IMR-90 (cell line): ENCODE measurements at regions not wholly inside any gene's neighbourhood (a gene's known extent, or its start where the extent isn't known, plus 50 kb on each side); places are given as distances from the start of the nearest gene placed in this dataset.

ENCODE experiments used
- ATAC-seq: fragments of 200-7000 bp; cut with Tn5 transposase; 2 replicates; pipeline ENCODE4 v1.9.1; 2020; ENCODE audit warnings: low read depth, mild to moderate bottlenecking, moderate library complexity
- BruUV-seq: library from RNA; stranded (reverse); fragments of 400-500 nt; replicated peaks from 2 replicates; lab custom pipeline; 2021; lab: Mats Ljungman, UMichigan
- CTCF ChIA-PET: fragments of 300-600 bp; formaldehyde crosslinking; extraction: SDS; loops from one replicate; lab custom pipeline; 2021; ENCODE audit warnings: antibody characterized with exemption; lab: Yijun Ruan, JAX
- POLR2A ChIA-PET: fragments of 300-600 bp; sonication (Branson Sonifier 250); formaldehyde crosslinking; loops from one replicate; lab custom pipeline; 2022; ENCODE audit warnings: antibody characterized with exemption; ENCODE audit not compliant: unreplicated experiment; lab: Charles Lee
- DNase-seq: peaks from one replicate; pipeline ENCODE4 v3.0.0; 2013
- H2AFZ ChIP-seq: replicated peaks from 2 replicates; pipeline ENCODE3; 2013; ENCODE audit warnings: low read length, mild to moderate bottlenecking; ENCODE audit not compliant: poor library complexity
- H2AK5ac ChIP-seq: 2 replicates; pipeline ENCODE4 v1.6.1; 2013; ENCODE audit warnings: low read depth, low read length, inconsistent platforms
- H2AK9ac ChIP-seq: replicated peaks from 2 replicates; pipeline ENCODE3; 2013; ENCODE audit warnings: mild to moderate bottlenecking, low read depth, low read length, moderate library complexity; ENCODE audit not compliant: poor library complexity
- H2BK120ac ChIP-seq: 2 replicates; pipeline ENCODE4 v1.6.1; 2013; ENCODE audit warnings: low read depth, low read length, inconsistent platforms
- H2BK15ac ChIP-seq: 3 replicates; pipeline ENCODE4 v1.6.1; 2013; ENCODE audit warnings: low read depth, low read length, inconsistent platforms
- H2BK20ac ChIP-seq: 2 replicates; pipeline ENCODE4 v1.6.1; 2013; ENCODE audit warnings: low read depth, mild to moderate bottlenecking, inconsistent platforms, low read length, moderate library complexity
- H2BK5ac ChIP-seq: 2 replicates; pipeline ENCODE4 v1.6.1; 2013; ENCODE audit warnings: mild to moderate bottlenecking, low read depth, low read length, inconsistent platforms; ENCODE audit not compliant: poor library complexity, severe bottlenecking
- H3K14ac ChIP-seq: replicated peaks from 2 replicates; pipeline ENCODE4 v1.6.1; 2013; ENCODE audit warnings: low read depth, low read length, inconsistent platforms
- H3K18ac ChIP-seq: 2 replicates; pipeline ENCODE4 v1.6.1; 2013; ENCODE audit warnings: low read depth, low read length, control low read depth
- H3K23ac ChIP-seq: 2 replicates; pipeline ENCODE4 v1.6.1; 2013; ENCODE audit warnings: low read depth, low read length, inconsistent platforms
- H3K27ac ChIP-seq: 2 replicates; pipeline ENCODE4 v1.5.1; 2013; ENCODE audit warnings: mild to moderate bottlenecking, control low read depth, low read length; ENCODE audit not compliant: insufficient read depth
- H3K27me3 ChIP-seq: 2 replicates; pipeline ENCODE4 v1.6.1; 2013; ENCODE audit warnings: low read length; ENCODE audit not compliant: control insufficient read depth, insufficient read depth
- H3K36me3 ChIP-seq: 2 replicates; pipeline ENCODE4 v1.6.1; 2013; ENCODE audit warnings: low read length, mixed read lengths; ENCODE audit not compliant: control insufficient read depth, insufficient read depth
- H3K4ac ChIP-seq: 2 replicates; pipeline ENCODE4 v1.6.1; 2013; ENCODE audit warnings: low read depth, low read length, inconsistent platforms
- H3K4me1 ChIP-seq: 2 replicates; pipeline ENCODE4 v1.6.1; 2013; ENCODE audit warnings: low read length, mixed read lengths; ENCODE audit not compliant: control insufficient read depth, insufficient read depth
- H3K4me2 ChIP-seq: 2 replicates; pipeline ENCODE4 v1.6.1; 2013; ENCODE audit warnings: low read depth, mild to moderate bottlenecking, control low read depth, low read length, moderate library complexity
- H3K4me3 ChIP-seq: 2 replicates; pipeline ENCODE4 v1.5.1; 2013; ENCODE audit warnings: low read depth, mild to moderate bottlenecking, control low read depth, low read length, moderate library complexity; ENCODE audit not compliant: insufficient read depth
- H3K56ac ChIP-seq: 2 replicates; pipeline ENCODE4 v1.6.1; 2013; ENCODE audit warnings: low read length, inconsistent platforms; ENCODE audit not compliant: insufficient read depth; ENCODE audit errors: extremely low read depth
- H3K79me1 ChIP-seq, 2 experiments: 2 replicates each; pipeline ENCODE4 v1.6.1; 2013; ENCODE audit warnings: low read length in 2 of 2, inconsistent platforms in 1 of 2, low read depth in 1 of 2
- H3K9ac ChIP-seq: 2 replicates; pipeline ENCODE4 v1.6.1; 2013; ENCODE audit warnings: low read depth, low read length, control low read depth
- H3K9me1 ChIP-seq: 2 replicates; pipeline ENCODE4 v1.6.1; 2013; ENCODE audit warnings: low read length, inconsistent platforms; ENCODE audit not compliant: insufficient read depth
- H3K9me3 ChIP-seq: 2 replicates; pipeline ENCODE4 v1.6.1; 2013; ENCODE audit warnings: low read length; ENCODE audit not compliant: control insufficient read depth, insufficient read depth
- H4K20me1 ChIP-seq: 2 replicates; pipeline ENCODE4 v1.6.1; 2013; ENCODE audit warnings: low read length, inconsistent platforms; ENCODE audit not compliant: insufficient read depth
- H4K5ac ChIP-seq: 2 replicates; pipeline ENCODE4 v1.6.1; 2013; ENCODE audit warnings: mild to moderate bottlenecking, low read depth, low read length, control low read depth
- H4K8ac ChIP-seq, 2 experiments: 2 replicates each; pipeline ENCODE4 v1.6.1; 2013; ENCODE audit warnings: low read depth in 2 of 2, low read length in 2 of 2, control low read depth in 1 of 2, inconsistent platforms in 1 of 2
- H4K91ac ChIP-seq: 2 replicates; pipeline ENCODE4 v1.6.1; 2013; ENCODE audit warnings: low read depth, low read length, inconsistent platforms; ENCODE audit not compliant: insufficient read depth
- BHLHE40 ChIP-seq: fragments of 150-350 bp; IDR thresholded peaks from 2 replicates; pipeline ENCODE4 v1.6.1; 2016; ENCODE audit warnings: mild to moderate bottlenecking, low read depth, low read length
- CHD1 ChIP-seq: IDR thresholded peaks from 2 replicates; pipeline ENCODE4 v1.6.1; 2012; ENCODE audit warnings: low read depth, low read length, improper control_type of control experiment
- MAFK ChIP-seq: IDR thresholded peaks from 2 replicates; pipeline ENCODE4 v1.6.1; 2012; ENCODE audit warnings: low read depth, low read length, improper control_type of control experiment
- MAZ ChIP-seq: IDR thresholded peaks from 2 replicates; pipeline ENCODE4 v1.6.1; 2012; ENCODE audit warnings: low read depth, mild to moderate bottlenecking, low read length, improper control_type of control experiment, moderate library complexity, borderline replicate concordance
- MXI1 ChIP-seq: IDR thresholded peaks from 2 replicates; pipeline ENCODE4 v1.6.1; 2012; ENCODE audit warnings: low read depth, mild to moderate bottlenecking, low read length, moderate library complexity, borderline replicate concordance
- NFE2L2 ChIP-seq: fragments of 150-350 bp; IDR thresholded peaks from 2 replicates; pipeline ENCODE4 v1.6.1; 2016; ENCODE audit warnings: low read depth, mild to moderate bottlenecking, low read length
- POLR2A ChIP-seq: IDR thresholded peaks from 2 replicates; pipeline ENCODE4 v1.6.1; 2012; ENCODE audit warnings: mild to moderate bottlenecking, low read depth, low read length
- RAD21 ChIP-seq: IDR thresholded peaks from 2 replicates; pipeline ENCODE4 v1.6.1; 2012; ENCODE audit warnings: low read length, improper control_type of control experiment
- RCOR1 ChIP-seq: IDR thresholded peaks from 2 replicates; pipeline ENCODE4 v1.6.1; 2012; ENCODE audit warnings: mild to moderate bottlenecking, low read length, improper control_type of control experiment; ENCODE audit not compliant: insufficient replicate concordance
- RFX5 ChIP-seq: IDR thresholded peaks from 2 replicates; pipeline ENCODE4 v1.8.0; 2012; ENCODE audit warnings: low read depth, mild to moderate bottlenecking, low read length, moderate library complexity
- WGBS, 2 experiments: methylation state at CpG; one replicate each; pipeline versions ENCODE4 v1.1.5 to v1.1.7; 2013; ENCODE audit warnings: missing lambda C conversion rate in 2 of 2; ENCODE audit not compliant: insufficient read length in 1 of 2; ENCODE audit errors: extremely low coverage in 2 of 2; 5-methylcytosine and 5-hydroxymethylcytosine counted together
- dilution Hi-C: fragments of 300-500 bp; cut with HindIII; formaldehyde crosslinking; loops from one replicate; pipeline ENCODE4 v1.14.3; 2018; ENCODE audit warnings: low sequenced_read_pairs; ENCODE audit not compliant: unreplicated experiment
- in situ Hi-C: fragments of 300-500 bp; cut with MboI; formaldehyde crosslinking; loops from 3 replicates; pipeline ENCODE4 v1.14.3; 2019; ENCODE audit warnings: low sequenced_read_pairs, inconsistent platforms, mixed read lengths
- intact Hi-C: fragments of 100-400 bp; cut with micrococcal nuclease; formaldehyde crosslinking; loops from 2 replicates; pipeline ENCODE4 v1.10.0; 2022
- TF ChIP-seq, protein P1 (sequence below): fragments of 150-350 bp; IDR thresholded peaks from 2 replicates; pipeline ENCODE4 v1.6.1; 2016; ENCODE audit warnings: low read depth, mild to moderate bottlenecking, low read length, moderate library complexity, borderline replicate concordance
- TF ChIP-seq, protein P2 (sequence below): conservative IDR thresholded peaks from 2 replicates; pipeline ENCODE4 v1.5.1; 2012; ENCODE audit warnings: mild to moderate bottlenecking, low read depth, low read length, improper control_type of control experiment
- TF ChIP-seq, protein P3 (sequence below): fragments of 150-350 bp; IDR thresholded peaks from 2 replicates; pipeline ENCODE4 v1.6.1; 2017; ENCODE audit warnings: mild to moderate bottlenecking, antibody characterized with exemption, low read length, low read depth

DNA sequence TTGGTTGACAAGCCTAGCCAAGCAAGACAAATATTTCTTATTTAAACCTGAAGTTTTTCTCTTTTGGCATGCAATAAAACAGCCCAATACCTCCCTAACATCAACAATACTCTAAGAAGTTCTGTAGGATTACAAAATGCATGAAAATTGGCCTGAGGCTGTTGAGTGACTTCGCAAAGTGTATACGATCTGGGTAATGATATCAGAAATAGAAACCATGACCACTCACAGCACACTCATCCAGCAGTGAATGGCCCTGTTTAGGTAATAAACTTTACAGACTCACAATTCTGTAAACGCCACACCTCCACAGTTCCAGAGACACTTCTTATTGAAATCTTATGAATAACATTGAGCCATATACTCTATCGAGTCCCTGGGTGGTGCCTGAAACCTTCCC is 83.0 kb upstream of the NAALADL2 start:
- Histone ChIP-seq H2AK9ac (no peak overlapping the region), H2AFZ (no peak overlapping the region), H3K27me3 (no peaks in the 10 kb centered on the region), H3K4ac (no peak overlapping the region), H3K14ac (no peak overlapping the region), H3K9me1 (no peaks in the 10 kb centered on the region), H3K18ac (no peak overlapping the region), H3K36me3 (no peaks in the 10 kb centered on the region), H2BK15ac (peak overlapping the region; percentile 32; the same call in 1 of the 3 replicates), H4K5ac (no peak overlapping the region), H3K9me3 (no peaks in the 10 kb centered on the region), H4K91ac (no peak overlapping the region), H3K4me3 (no peak overlapping the region), H3K9ac (no peak overlapping the region), H3K4me1 (no peaks in the 10 kb centered on the region), H4K8ac (peak overlapping the region in 1 of 2 experiments; percentile 17; a peak in 1 of 4 replicates), H2AK5ac (no peak overlapping the region), H3K56ac (no peak overlapping the region), H3K27ac (no peak overlapping the region), H3K23ac (no peak overlapping the region), H3K79me1 (no peaks in the 10 kb centered on the region), H2BK120ac (no peak overlapping the region), H4K20me1 (no peaks in the 10 kb centered on the region), H3K4me2 (no peak overlapping the region; the same call in 1 of the 2 replicates), H2BK20ac (peak overlapping the region; percentile 57; the same call in 1 of the 2 replicates), H2BK5ac (peak overlapping the region; percentile 18)
- CTCF ChIA-PET = no interaction called here
- dilution Hi-C loops = no loop called here
- intact Hi-C loops = loop anchor here (5.0 kb wide), 1 partner anchor 664 kb away; no protein-coding TSS in a partner anchor
- no TSS peak for BruUV-seq
- ATAC-seq (peak; percentile 40), DNase-seq (peak; percentile 71)
- in situ Hi-C loops = no loop called here
- WGBS, 2 experiments = no CpG with 5 or more reads among the region's 4 CpGs
- TF ChIP-seq CHD1 (no peak), MAZ (no peak), MAFK (no peak), RFX5 (no peak), RAD21 (no peak), NFE2L2 (no peak), RCOR1 (no peak), BHLHE40 (no peak), POLR2A (no peak), MXI1 (no peak)
- TF ChIP-seq, protein P1, sequence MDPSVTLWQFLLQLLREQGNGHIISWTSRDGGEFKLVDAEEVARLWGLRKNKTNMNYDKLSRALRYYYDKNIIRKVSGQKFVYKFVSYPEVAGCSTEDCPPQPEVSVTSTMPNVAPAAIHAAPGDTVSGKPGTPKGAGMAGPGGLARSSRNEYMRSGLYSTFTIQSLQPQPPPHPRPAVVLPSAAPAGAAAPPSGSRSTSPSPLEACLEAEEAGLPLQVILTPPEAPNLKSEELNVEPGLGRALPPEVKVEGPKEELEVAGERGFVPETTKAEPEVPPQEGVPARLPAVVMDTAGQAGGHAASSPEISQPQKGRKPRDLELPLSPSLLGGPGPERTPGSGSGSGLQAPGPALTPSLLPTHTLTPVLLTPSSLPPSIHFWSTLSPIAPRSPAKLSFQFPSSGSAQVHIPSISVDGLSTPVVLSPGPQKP = no peak
- TF ChIP-seq, protein P2, sequence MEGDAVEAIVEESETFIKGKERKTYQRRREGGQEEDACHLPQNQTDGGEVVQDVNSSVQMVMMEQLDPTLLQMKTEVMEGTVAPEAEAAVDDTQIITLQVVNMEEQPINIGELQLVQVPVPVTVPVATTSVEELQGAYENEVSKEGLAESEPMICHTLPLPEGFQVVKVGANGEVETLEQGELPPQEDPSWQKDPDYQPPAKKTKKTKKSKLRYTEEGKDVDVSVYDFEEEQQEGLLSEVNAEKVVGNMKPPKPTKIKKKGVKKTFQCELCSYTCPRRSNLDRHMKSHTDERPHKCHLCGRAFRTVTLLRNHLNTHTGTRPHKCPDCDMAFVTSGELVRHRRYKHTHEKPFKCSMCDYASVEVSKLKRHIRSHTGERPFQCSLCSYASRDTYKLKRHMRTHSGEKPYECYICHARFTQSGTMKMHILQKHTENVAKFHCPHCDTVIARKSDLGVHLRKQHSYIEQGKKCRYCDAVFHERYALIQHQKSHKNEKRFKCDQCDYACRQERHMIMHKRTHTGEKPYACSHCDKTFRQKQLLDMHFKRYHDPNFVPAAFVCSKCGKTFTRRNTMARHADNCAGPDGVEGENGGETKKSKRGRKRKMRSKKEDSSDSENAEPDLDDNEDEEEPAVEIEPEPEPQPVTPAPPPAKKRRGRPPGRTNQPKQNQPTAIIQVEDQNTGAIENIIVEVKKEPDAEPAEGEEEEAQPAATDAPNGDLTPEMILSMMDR = no peak
- TF ChIP-seq, protein P3, sequence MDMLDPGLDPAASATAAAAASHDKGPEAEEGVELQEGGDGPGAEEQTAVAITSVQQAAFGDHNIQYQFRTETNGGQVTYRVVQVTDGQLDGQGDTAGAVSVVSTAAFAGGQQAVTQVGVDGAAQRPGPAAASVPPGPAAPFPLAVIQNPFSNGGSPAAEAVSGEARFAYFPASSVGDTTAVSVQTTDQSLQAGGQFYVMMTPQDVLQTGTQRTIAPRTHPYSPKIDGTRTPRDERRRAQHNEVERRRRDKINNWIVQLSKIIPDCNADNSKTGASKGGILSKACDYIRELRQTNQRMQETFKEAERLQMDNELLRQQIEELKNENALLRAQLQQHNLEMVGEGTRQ = no peak
- POLR2A ChIA-PET = no interaction called here
